ENCODE measurements at regions not wholly inside any gene's neighbourhood (a gene's known extent, or its start where the extent isn't known, plus 50 kb on each side); places are given as distances from the start of the nearest gene placed in this dataset.

- no peak overlapping the region for H3K4me2 ChIP-seq
- no peaks in the 10 kb centered on the region for H3K4me1 ChIP-seq
- no peak overlapping the region for H3K4me3 ChIP-seq
- no peaks in the 10 kb centered on the region for H3K9me3 ChIP-seq (ENCODE audit: low read depth)
- H3K27me3 ChIP-seq, result no peaks in the 10 kb centered on the region
- Mint-ChIP-seq H3K9me3 (no peaks in the 10 kb centered on the region), H3K36me3 (no peaks in the 10 kb centered on the region), H3K4me1 (no peaks in the 10 kb centered on the region), H3K4me3 (no peak overlapping the region), H3K27ac (no peak overlapping the region), H3K27me3 (ENCODE audit: insufficient read depth, low read depth) (no peaks in the 10 kb centered on the region)
- no peak overlapping the region for H3K27ac ChIP-seq
- no peaks in the 10 kb centered on the region for H3K36me3 ChIP-seq
- no peaks in the 10 kb centered on the region for H4K20me1 ChIP-seq (ENCODE audit: low read depth)
- H3K9ac ChIP-seq, result no peak overlapping the region
- TF ChIP-seq EZH2phosphoT487 (IDR thresholded peaks at IDR 0.05) (no peak), CTCF (IDR thresholded peaks at IDR 0.05) (no peak), EZH2 (IDR thresholded peaks at IDR 0.05) (no peak)
- no peaks in the 10 kb centered on the region for H3F3A ChIP-seq (ENCODE audit: low read depth)
- no peak for DNase-seq (ENCODE audit: low spot score)
- no peak overlapping the region for H2AFZ ChIP-seq (replicated peaks)
- H3K79me2 ChIP-seq (ENCODE audit: low read depth), result no peaks in the 10 kb centered on the region
Measured at GRCh38 chr7:22662036-22662435, 65.0 kb upstream of the IL6 start.

- H3K4me2 ChIP-seq, result no peak overlapping the region
- H4K20me1 ChIP-seq (ENCODE audit: low read depth), result no peaks in the 10 kb centered on the region
- no peaks in the 10 kb centered on the region for H3K9me3 ChIP-seq (ENCODE audit: low read depth)
- H3K4me3 Mint-ChIP-seq, result no peak overlapping the region
- H3K36me3 Mint-ChIP-seq, result no peaks in the 10 kb centered on the region
- H3K27ac ChIP-seq, result no peak overlapping the region
- H2AFZ ChIP-seq (replicated peaks), result no peak overlapping the region
- no peaks in the 10 kb centered on the region for H3K79me2 ChIP-seq (ENCODE audit: low read depth)
- peak; percentile 29 for DNase-seq (ENCODE audit: low spot score)
- no peaks in the 10 kb centered on the region for H3K36me3 ChIP-seq
- no peaks in the 10 kb centered on the region for H3K9me3 Mint-ChIP-seq
- no peaks in the 10 kb centered on the region for H3K27me3 ChIP-seq
- H3K4me3 ChIP-seq, result no peak overlapping the region
- no peaks in the 10 kb centered on the region for H3K4me1 Mint-ChIP-seq
- no peaks in the 10 kb centered on the region for H3K4me1 ChIP-seq
- no peaks in the 10 kb centered on the region for H3F3A ChIP-seq (ENCODE audit: low read depth)
- H3K9ac ChIP-seq, result no peak overlapping the region
- no peaks in the 10 kb centered on the region for H3K27me3 Mint-ChIP-seq (ENCODE audit: insufficient read depth, low read depth)
- H3K27ac Mint-ChIP-seq, result no peak overlapping the region
- TF ChIP-seq CTCF (IDR thresholded peaks at IDR 0.05) (peak; percentile 52), EZH2phosphoT487 (IDR thresholded peaks at IDR 0.05) (no peak)
Measured at GRCh38 chr7:22660732-22661131, 66.3 kb upstream of the IL6 start.

- no peaks in the 10 kb centered on the region for H3K36me3 ChIP-seq
- H3K27me3 ChIP-seq, result no peaks in the 10 kb centered on the region
- no peak overlapping the region for H3K4me2 ChIP-seq
- H4K20me1 ChIP-seq (ENCODE audit: low read depth), result no peaks in the 10 kb centered on the region
- TF ChIP-seq EZH2phosphoT487 (IDR thresholded peaks at IDR 0.05), result no peak
- no peak for TF ChIP-seq EZH2 (IDR thresholded peaks at IDR 0.05)
- TF ChIP-seq CTCF (IDR thresholded peaks at IDR 0.05), result no peak
- H3K4me1 ChIP-seq, result no peaks in the 10 kb centered on the region
- no peak overlapping the region for H3K27ac ChIP-seq
- DNase-seq (ENCODE audit: low spot score), result no peak
- Mint-ChIP-seq H3K4me3 (no peak overlapping the region), H3K4me1 (no peaks in the 10 kb centered on the region), H3K9me3 (no peaks in the 10 kb centered on the region), H3K36me3 (no peaks in the 10 kb centered on the region), H3K27ac (no peak overlapping the region), H3K27me3 (ENCODE audit: insufficient read depth, low read depth) (no peaks in the 10 kb centered on the region)
- H3F3A ChIP-seq (ENCODE audit: low read depth), result no peaks in the 10 kb centered on the region
- no peak overlapping the region for H2AFZ ChIP-seq (replicated peaks)
- no peaks in the 10 kb centered on the region for H3K79me2 ChIP-seq (ENCODE audit: low read depth)
- H3K9ac ChIP-seq, result no peak overlapping the region
- H3K9me3 ChIP-seq (ENCODE audit: low read depth), result no peaks in the 10 kb centered on the region
- H3K4me3 ChIP-seq, result no peak overlapping the region
Measured at GRCh38 chr7:22660293-22660692, 66.7 kb upstream of the IL6 start.

- H3K9me3 ChIP-seq (ENCODE audit: low read depth), result no peaks in the 10 kb centered on the region
- H3F3A ChIP-seq (ENCODE audit: low read depth), result no peaks in the 10 kb centered on the region
- Mint-ChIP-seq H3K4me1 (no peaks in the 10 kb centered on the region), H3K27me3 (ENCODE audit: insufficient read depth, low read depth) (no peaks in the 10 kb centered on the region), H3K4me3 (no peak overlapping the region), H3K36me3 (no peaks in the 10 kb centered on the region), H3K27ac (no peak overlapping the region), H3K9me3 (no peaks in the 10 kb centered on the region)
- no peaks in the 10 kb centered on the region for H3K79me2 ChIP-seq (ENCODE audit: low read depth)
- no peak overlapping the region for H3K27ac ChIP-seq
- TF ChIP-seq EZH2 (IDR thresholded peaks at IDR 0.05) (no peak), EZH2phosphoT487 (IDR thresholded peaks at IDR 0.05) (no peak), CTCF (IDR thresholded peaks at IDR 0.05) (no peak)
- DNase-seq (ENCODE audit: low spot score), result no peak
- H3K4me3 ChIP-seq, result no peak overlapping the region
- no peak overlapping the region for H3K9ac ChIP-seq
- H3K4me1 ChIP-seq, result no peaks in the 10 kb centered on the region
- H3K27me3 ChIP-seq, result no peaks in the 10 kb centered on the region
- no peaks in the 10 kb centered on the region for H4K20me1 ChIP-seq (ENCODE audit: low read depth)
- H3K36me3 ChIP-seq, result no peaks in the 10 kb centered on the region
- no peak overlapping the region for H2AFZ ChIP-seq (replicated peaks)
- no peak overlapping the region for H3K4me2 ChIP-seq
Measured at GRCh38 chr7:22659741-22660140, 67.3 kb upstream of the IL6 start.
